ENCODE measurements at regions not wholly inside any gene's neighbourhood (a gene's known extent, or its start where the extent isn't known, plus 50 kb on each side); places are given as distances from the start of the nearest gene placed in this dataset.
"Not testable (repeated sequence)": the region's sequence is repeated elsewhere in the genome, so short reads cannot be mapped to it uniquely, and the experiment has no call there.

DNA sequence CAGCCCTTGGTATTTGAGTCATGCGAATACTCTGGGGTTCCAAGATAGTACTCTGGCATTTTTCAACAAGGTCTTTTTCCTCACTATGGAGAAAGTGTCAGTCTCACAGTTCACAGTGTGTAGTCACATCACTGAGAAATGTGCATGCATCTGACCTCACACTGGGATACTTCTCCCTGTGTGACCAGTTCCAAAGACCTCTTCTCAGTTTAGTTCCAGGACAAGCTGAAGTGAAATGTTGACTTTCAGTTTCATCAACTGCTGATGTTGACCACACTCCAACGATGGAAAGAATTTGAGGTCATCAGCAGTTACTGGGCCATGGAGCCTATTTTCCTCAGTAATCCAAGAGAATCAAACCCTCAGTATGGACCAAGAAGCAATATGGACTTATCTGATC is 55.1 kb upstream of the SOX11 start:
- not testable (repeated sequence) for TF ChIP-seq YY1 (IDR thresholded peaks at IDR 0.05; ENCODE audit: insufficient read depth, insufficient read length); ZNF274 (IDR thresholded peaks at IDR 0.05; ENCODE audit: low read depth, low read length)
